Amniotic epithelial cell (primary cell): ENCODE measurements at regions not wholly inside any gene's neighbourhood (a gene's known extent, or its start where the extent isn't known, plus 50 kb on each side); places are given as distances from the start of the nearest gene placed in this dataset.
"Not testable (repeated sequence)": the region's sequence is repeated elsewhere in the genome, so short reads cannot be mapped to it uniquely, and the experiment has no call there.

Experiments
- DNase-seq: peaks from one replicate; pipeline ENCODE4 v3.0.0-alpha.2; 2010; ENCODE audit warnings: low read depth

DNA sequence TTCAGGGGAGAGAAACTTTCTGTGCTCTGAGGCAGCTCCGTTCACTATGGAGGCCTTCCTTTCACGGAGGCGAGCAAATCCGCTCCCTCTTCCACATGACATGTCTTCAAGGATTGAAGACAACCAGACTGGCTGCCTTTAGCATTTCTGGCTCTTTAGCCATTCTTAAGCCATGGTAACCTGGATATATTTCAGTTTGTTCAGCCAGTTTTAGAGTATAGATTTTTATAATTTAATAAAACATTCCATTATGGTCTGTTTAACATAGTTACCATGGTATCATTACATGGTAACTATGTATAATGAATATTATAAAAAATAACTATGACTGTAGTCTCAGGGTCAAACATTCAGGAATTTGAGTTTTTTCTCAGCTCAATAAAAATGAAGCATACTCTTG is 54.2 kb upstream of the NFIA start:
- no peak for DNase-seq

DNA sequence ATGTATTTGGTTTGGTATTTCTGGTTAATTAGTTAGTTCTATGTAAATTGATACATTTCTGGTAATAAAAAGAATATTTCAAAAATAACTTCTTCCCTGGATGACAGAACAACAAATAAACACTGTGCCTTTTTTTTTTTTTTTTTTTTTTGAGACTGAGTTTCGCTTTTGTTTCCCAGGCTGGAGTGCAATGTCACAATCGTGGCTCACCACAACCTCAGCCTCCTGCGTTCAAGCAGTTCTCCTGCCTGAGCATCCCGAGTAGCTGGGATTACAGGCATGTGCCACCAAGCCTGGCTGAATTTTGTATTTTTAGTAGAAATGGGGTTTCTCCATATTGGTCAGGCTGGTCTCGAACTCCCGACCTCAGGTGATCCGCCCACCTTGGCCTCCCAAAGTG is 64.3 kb upstream of the NFIA start:
- DNase-seq = not testable (repeated sequence)

- no peak for DNase-seq
These were observed 64.7 kb upstream of the NFIA start for GRCh38 chr1:61017651-61018050.

DNA sequence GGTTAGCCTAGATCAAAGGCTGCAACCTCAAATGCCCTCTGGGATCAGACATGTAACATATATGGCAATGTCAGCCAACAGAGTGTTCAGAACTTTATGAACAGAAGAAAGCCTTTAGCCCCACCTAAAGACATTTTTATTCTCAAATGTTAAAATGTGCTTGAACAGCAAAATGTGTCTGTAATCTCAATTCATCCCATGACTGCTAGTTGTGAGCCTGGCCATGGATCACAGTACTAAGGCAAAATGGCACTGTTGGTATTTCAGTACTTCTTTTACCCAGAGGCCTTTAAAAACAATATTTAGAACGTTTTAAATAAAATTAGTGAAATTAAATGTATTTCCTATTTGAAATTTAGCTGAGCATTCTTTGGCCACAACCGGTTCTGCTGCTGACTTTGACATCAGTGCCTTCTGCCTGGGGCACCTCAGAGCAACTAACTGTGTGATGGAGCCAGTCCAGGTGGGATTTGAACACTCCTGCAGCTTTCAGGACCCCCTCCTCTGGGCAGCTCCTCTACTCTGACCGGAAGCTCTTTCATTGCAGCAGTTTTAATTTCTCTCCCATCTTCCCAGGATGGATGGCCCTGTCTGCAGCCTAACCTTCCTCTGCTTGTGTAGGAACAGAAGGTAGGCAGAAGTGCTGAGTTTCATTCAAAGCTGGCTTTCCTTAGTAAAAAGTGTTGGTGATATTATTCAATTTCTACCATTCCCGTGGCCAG is 68.3 kb upstream of the NFIA start:
- no peak for DNase-seq

DNA sequence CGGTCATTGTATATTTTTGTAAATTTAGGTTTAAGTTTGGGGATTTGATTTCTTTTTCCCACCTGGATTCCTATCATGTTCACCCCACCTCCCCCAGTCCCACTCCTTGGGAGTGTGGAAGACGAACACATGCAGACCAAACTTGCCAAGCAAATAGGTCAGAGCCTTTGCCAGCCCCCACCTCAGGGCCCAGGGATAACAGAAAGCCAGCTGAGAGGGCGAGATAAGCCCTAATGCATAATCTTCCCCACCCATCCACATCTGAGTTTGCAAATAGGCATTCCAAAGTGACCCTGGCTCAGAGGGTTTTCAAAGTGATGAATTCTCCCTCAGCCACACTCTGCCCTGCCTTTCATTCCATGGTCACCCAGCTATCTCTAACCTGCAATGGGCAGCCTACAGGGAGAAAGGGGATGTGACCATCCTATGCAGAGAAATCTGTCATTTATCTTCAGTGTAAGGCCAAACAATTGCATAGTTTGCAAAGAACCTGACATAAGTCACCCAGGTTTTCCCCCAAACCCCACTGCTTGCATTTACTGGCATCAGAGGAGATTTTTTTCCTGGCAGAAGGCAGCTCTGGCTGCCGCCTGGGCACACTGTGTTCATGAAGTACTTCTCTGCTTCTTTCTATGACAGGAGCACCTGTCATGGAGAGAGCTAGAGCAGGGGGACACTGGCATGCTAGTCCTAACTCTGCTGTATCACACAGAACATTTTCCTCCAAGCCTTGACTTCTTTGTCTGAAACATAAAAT is 69.0 kb upstream of the NFIA start:
- DNase-seq = no peak

- DNase-seq = no peak
These were observed 70.0 kb upstream of the NFIA start for GRCh38 chr1:61012341-61012761.

DNA sequence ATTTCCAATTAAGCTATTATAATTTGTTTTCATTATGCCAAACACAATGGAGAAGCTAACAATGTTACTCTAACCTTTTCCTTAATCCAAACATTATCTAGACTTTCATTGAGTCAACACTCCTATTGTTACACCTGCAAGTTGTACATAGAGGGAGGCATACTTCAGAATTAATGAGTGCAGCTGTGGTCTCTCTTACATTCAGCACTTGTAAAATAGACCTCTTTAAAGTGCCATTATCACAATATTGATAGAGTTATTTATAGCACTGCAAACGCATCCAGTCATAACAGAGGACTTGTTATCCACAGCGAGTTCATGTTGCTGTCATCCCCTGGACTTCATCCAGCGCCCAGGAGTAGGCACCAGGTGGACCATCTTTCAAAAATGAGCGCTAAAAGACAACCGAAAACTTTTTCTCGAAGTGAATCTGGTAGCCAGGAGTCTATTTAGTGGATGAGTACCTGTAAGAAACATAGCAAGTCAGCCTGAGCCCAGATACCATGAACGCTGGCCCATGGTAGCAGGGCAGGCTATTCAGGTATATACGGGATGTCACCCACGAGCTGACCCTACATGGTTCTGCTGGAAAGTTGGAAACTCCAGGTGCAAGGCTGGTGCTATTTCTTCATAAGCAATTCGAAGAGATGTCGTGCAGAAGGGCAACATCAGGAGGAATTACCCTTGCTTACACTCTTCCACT is 70.6 kb upstream of the NFIA start:
- no peak for DNase-seq

DNA sequence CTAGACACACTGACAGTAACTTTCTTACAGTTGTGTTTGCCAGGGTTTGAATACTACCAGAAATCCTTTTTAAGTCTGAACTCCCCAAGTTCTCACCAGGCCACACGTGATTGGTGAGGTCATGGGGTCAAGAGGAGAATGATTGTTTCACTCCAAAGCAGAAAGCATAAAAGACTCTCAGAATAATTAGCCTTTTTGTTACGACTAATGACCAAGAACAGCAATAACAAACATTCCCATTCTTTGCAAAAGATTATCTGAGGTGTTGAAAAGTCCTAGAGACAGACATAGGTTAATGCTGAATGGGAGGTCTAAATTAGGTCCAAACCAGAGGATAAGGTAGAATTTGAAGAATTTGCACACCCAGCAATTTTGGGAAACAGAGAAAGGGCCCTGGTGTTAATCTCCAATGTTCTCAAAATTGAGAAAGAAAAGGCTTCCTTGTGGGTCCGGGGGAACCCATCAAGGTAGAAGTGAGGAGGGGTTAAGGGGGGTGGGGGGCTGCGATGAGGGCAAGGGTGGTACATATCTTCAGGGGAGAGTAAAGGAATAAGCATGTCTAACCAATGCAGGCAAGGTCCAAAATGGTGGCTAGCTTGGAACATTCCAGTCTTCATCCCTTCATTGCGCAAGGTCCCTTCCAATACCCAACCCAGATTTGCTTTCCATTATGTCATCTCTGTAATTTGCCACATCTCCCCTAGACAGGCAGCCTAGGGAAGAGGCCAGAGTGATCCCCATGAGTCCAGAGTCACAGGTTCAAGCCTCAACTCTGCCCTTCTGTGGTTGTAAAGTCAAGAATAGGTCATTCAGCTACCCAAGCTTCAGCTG is 74.6 kb upstream of the NFIA start:
- DNase-seq = no peak

DNA sequence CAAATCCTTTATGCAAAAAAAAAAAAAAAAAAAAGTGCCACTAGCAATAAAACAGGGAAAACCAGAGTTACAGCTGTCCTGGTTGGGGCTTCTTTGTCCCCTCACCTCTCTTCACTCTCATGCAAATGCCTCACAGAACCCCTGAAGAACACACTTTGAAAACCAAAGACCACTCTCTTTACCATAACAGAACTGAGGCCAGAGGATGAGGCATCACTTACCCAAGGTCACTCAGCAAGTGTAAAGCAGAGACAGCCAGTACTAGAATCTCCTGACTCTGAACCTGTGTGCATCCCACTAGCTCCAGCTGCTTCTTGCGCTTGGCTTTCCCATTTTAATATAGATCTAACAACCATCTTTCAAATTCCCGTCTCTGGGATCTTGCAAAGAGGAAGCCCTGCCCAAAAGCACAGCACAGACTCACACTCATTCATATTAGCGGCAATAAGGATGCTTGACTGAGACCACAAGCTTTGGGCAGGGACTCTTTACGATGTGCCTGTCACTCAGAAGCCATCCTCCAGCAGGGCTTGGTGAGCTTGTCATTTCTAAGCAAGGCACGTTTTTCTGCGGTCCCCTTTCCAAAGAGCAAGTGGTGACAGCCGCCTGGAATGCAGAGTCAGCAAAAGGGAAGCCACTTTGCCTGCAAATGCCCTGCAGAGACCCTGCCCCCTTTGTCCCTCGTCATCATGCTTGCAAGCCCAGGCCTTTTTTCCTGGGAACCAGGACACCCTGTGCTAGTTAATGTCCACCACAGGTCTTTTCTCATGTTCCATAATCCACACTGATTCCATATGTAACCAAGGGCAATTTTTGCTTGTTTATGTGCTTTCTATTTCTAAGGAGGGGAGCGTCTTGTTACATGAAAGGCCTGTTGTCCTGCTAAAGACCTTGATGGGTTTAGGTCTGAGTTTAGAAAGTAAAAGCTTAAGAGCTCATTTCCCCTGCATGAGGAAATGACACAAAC is 76.5 kb upstream of the NFIA start:
- no peak for DNase-seq

- DNase-seq = no peak
These were observed 77.9 kb upstream of the NFIA start for GRCh38 chr1:61004262-61005003.

- no peak for DNase-seq
These were observed 82.0 kb upstream of the NFIA start for GRCh38 chr1:61000327-61000726.

DNA sequence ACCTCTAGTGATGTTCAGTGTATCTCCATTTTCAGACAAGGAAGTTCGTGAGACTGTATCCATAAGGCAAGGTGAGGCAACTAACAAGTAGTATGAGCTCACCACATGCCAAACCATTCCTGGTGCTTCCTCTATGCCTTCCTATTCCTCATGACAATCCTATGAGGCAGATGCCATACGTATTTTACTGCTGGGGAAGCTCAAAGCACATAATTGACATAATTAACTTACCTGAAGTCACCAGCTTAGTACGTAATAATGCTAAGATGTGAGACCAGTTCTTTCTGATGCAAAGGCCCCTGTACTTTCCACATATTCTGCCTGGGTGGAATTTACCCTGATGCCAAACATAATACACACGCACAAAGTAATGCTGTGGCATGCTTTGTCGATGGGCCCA is 83.6 kb upstream of the NFIA start:
- no peak for DNase-seq

DNA sequence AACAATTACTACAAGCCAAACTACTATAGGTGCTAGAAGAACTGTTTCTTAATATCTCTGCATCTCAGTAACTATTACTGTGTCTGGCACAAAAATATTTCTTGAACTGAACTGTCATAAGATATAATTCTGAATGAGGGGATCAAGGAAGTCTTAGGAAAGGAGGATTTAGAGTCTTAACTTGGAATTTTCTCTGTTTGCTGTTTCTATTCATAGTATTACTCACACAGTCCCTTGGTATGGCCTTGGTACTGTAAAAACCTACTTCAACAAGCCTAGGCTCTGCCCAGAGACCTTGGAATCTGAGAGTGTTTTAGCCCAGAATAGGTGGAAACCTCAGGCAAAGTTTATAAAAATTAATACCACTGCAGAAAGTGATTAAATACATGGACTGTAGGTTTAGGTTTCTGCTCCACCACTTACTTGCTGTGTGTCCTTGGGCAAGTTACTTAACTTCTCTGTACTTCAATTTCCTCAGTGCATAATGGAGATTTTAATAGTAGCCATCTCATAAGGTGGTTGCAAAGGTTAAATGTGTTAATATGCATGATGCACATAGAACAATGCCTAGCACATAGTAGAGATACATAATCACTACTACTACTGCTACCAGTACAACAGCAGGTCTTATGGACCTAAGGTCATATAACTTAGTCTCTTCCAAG is 87.4 kb upstream of the NFIA start:
- DNase-seq = peak; percentile 29

GRCh38 chr1:60994369-60994768 is 88.0 kb upstream of the NFIA start:
- no peak for DNase-seq

DNA sequence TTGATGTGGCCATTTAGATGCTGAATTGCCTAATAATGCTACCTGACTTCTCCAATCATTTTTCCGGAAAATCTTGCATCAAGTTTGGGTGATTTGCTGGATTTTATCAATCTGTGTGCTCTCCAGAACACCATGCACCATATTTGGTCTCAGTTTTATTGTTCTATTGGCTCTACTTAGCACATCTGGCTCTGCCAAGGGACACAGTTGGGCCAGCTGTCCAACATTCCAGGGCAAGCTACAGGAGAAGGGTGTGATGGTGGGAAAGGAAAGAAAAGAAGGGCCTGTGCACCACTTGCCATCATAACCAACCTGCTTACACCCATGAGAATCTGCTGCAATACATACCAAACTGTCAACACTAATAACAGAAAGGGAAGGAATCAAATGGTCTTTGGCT is 90.2 kb upstream of the NFIA start:
- DNase-seq = no peak

DNA sequence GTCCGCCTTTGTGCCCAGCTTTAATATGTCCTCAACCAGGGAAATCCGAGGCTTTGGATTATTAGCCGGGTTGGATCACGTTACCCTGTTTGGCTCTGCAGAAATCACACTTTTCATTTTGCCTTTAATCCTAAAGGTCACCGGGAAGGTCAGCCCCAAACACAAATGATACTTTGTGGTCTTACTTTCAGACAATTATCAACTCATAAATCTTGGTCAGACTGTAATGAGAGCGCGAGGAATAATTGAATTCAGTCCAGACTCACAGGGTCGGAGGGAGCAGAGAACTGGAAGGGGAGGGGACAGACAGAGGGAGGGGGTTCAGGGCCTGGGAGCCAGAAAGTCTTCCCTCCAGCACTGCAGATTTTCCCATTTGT is 91.7 kb upstream of the NFIA start:
- no peak for DNase-seq

- DNase-seq = peak; percentile 43
These were observed 92.3 kb upstream of the NFIA start for GRCh38 chr1:60989749-60990713.

DNA sequence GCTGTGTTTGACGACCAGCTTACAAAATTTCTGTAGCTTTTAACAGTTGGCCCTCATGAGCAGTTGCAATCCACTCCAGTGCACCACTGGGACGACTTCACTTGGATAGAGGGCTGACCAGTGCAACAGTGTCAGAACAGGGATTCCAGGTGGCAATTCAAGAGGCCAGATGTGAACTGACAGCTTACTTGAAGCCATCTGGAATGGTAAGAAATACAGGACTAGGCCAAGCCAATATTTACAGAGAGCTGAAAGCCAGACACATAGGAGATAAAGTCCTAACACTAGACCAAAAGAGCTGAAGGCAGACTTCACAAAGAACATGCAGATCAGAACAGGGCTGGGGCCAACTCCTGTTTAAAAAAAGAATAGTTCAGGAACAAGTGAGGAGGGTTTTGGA is 93.5 kb upstream of the NFIA start:
- no peak for DNase-seq

GRCh38 chr1:60987904-60988303 is 94.5 kb upstream of the NFIA start:
- no peak for DNase-seq
